Right lobe of liver (tissue), 6 donors: ENCODE measurements at regions not wholly inside any gene's neighbourhood (a gene's known extent, or its start where the extent isn't known, plus 50 kb on each side); places are given as distances from the start of the nearest gene placed in this dataset.

Source experiments
- ATAC-seq, 4 donors: fragments of 200-7000 bp; cut with Tn5 transposase; one replicate each; pipeline ENCODE4 v1.9.1; 2020; ENCODE audit warnings: mild to moderate bottlenecking in 4 of 4, moderate library complexity in 4 of 4
- DNase-seq, 3 donors: peaks; one replicate each; pipeline ENCODE4 v3.0.0-alpha.2; 2020
- H3K27ac ChIP-seq, 3 donors: fragments of 200-600 bp; one replicate each; pipeline ENCODE4 v1.8.0; 2022
- H3K27me3 ChIP-seq, 2 donors: fragments of 200-600 bp; one replicate each; pipeline ENCODE4 v1.8.0; 2022
- H3K36me3 ChIP-seq, 4 donors: fragments of 200-600 bp; sonication (generic) in 1 of 4; one replicate each; pipeline versions ENCODE4 v1.5.1 to v1.8.0; 2017 to 2022; ENCODE audit warnings: control low read depth in 1 of 4
- H3K4me1 ChIP-seq, 4 donors: fragments of 200-600 bp; sonication (generic) in 1 of 4; one replicate each; pipeline versions ENCODE4 v1.5.1 to v1.8.0; 2017 to 2022; ENCODE audit warnings: control low read depth in 1 of 4
- H3K4me3 ChIP-seq, 3 donors: fragments of 200-600 bp; one replicate each; pipeline ENCODE4 v1.8.0; 2022
- H3K9me3 ChIP-seq, 4 donors: fragments of 200-600 bp; sonication (generic) in 1 of 4; one replicate each; pipeline versions ENCODE4 v1.5.1 to v1.8.0; 2017 to 2022; ENCODE audit warnings: control low read depth in 1 of 4
- CTCF ChIP-seq, 4 donors: fragments of 200-600 bp in 3 of 4; fragments of 450-650 bp in 1 of 4; IDR thresholded peaks; one replicate each; pipeline versions ENCODE4 v1.5.1 to v1.8.0; 2016 to 2022; ENCODE audit warnings: antibody characterized with exemption in 4 of 4, mild to moderate bottlenecking in 2 of 4
- POLR2A ChIP-seq: fragments of 450-650 bp; IDR thresholded peaks from one replicate; pipeline ENCODE4 v1.6.1; 2017; ENCODE audit warnings: antibody characterized with exemption, mild to moderate bottlenecking
- WGBS: methylation state at CpG from one replicate; pipeline ENCODE4 v1.1.6; 2018; ENCODE audit warnings: low coverage, low lambda C conversion rate; ENCODE audit not compliant: insufficient coverage; ENCODE audit errors: missing lambda C conversion rate; 5-methylcytosine and 5-hydroxymethylcytosine counted together
- intact Hi-C, 2 donors: fragments of 100-400 bp; cut with DNase I; formaldehyde crosslinking; loops; one replicate each; pipeline versions ENCODE4 v1.11.2 to v1.14.1; 2022
- donor health status: DM: no; HTN: yes; CAD: no.
- donor health status: DM: no; HTN: no; CAD: no.
- donor health status: DM: no; HTN: no; CAD: no.
- donor health status: DM: no; HTN: yes; CAD: no.
- donor health status: DM: no; HTN: yes; CAD: no.

DNA sequence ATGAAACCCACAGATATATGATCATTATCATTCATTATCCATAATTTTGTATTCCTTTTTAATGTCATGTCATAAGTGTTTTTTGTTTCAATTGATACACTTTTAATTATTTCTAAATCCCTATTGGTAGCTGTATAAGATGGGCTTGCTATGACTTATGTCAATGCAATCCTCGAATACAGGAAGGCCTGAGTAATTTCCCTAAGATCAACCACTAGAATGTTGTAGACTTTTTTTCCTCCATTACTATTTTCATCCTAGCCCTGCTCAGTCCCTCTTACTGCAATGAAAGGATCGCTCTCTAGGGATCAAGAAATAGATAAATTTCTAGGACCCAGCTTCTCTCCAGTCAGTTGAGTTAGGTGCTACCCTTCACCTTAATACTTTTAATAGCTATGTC, 186.3 kb downstream of the KCNE4 start:
- Histone ChIP-seq H3K9me3 (no peaks in the 10 kb centered on the region), H3K27me3 (no peaks in the 10 kb centered on the region), H3K4me3 (no peak overlapping the region), H3K27ac (no peak overlapping the region), H3K4me1 (no peaks in the 10 kb centered on the region), H3K36me3 (no peaks in the 10 kb centered on the region)
- ATAC-seq (no peak), DNase-seq (no peak)
- 39% methylated on average over 2 of the region's 2 CpGs for WGBS
- intact Hi-C loops: no loop called here
- TF ChIP-seq CTCF (IDR thresholded peaks at IDR 0.05) (no peak), POLR2A (no peak)

DNA sequence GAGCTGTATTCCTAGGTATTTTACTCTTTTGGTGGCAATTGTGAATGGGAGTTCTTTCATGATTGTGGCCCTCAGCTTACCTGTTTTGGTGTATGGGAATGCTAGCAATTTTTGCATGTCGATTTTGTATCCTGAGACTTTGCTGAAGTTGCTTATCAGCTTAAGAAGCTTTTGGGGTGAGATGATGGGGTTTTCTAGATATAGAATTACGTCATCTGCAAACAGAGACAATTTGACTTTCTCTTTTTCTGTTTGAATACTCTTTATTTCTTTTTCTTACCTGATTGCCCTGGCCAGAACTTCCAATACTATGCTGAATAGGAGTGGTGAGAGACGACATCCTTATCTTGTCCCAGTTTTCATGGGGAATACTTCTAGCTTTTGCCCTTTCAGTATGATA, 191.2 kb downstream of the KCNE4 start:
- Histone ChIP-seq H3K4me3 (no peak overlapping the region), H3K4me1 (no peaks in the 10 kb centered on the region), H3K27me3 (no peaks in the 10 kb centered on the region), H3K9me3 (no peaks in the 10 kb centered on the region), H3K36me3 (no peaks in the 10 kb centered on the region), H3K27ac (no peak overlapping the region)
- WGBS: 46% methylated on average over 3 of the region's 3 CpGs
- TF ChIP-seq POLR2A: no peak
- no peak for TF ChIP-seq CTCF (IDR thresholded peaks at IDR 0.05)
- intact Hi-C loops: no loop called here
- DNase-seq (no peak), ATAC-seq (no peak)

DNA sequence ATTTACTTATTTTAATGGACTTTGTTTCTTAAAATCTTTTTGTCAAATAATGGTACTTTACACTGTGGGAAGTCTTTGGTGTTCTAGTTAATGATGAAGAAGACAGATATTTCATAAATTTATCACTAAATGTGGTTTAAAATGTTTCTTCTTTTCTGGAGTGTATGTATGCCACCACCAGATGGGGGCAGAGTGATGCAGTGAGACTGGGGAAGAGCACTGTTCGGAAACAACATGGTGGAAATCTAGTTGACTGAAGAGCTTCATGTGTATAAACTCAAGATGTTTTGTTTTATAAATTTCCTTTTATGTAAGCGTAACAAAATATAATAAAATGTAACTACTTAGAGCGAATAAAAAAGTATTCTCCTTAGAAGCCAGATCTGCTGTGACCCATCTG, 195.1 kb downstream of the KCNE4 start:
- H3K9me3 ChIP-seq: no peaks in the 10 kb centered on the region
- H3K27ac ChIP-seq: no peak overlapping the region
- no peaks in the 10 kb centered on the region for H3K36me3 ChIP-seq
- TF ChIP-seq CTCF (IDR thresholded peaks at IDR 0.05) (peak in 1 of 4 donors; percentile 12), POLR2A (no peak)
- no peaks in the 10 kb centered on the region for H3K4me1 ChIP-seq
- WGBS: 79% methylated on average over 3 of the region's 3 CpGs
- no peaks in the 10 kb centered on the region for H3K27me3 ChIP-seq
- intact Hi-C loops: no loop called here
- no peak overlapping the region for H3K4me3 ChIP-seq
- no peak for ATAC-seq
- no peak for DNase-seq

- no peaks in the 10 kb centered on the region for H3K36me3 ChIP-seq
- 67% methylated on average over 10 of the region's 10 CpGs for WGBS
- H3K4me3 ChIP-seq: no peak overlapping the region
- no peaks in the 10 kb centered on the region for H3K27me3 ChIP-seq
- no peak for TF ChIP-seq POLR2A
- no peak for TF ChIP-seq CTCF (IDR thresholded peaks at IDR 0.05)
- H3K27ac ChIP-seq: no peak overlapping the region
- intact Hi-C loops: no loop called here
- ATAC-seq: no peak
- no peaks in the 10 kb centered on the region for H3K4me1 ChIP-seq
- no peak for DNase-seq
- no peaks in the 10 kb centered on the region for H3K9me3 ChIP-seq
Observed at GRCh38 chr2:223251656-223252229, 199.8 kb downstream of the KCNE4 start.

- TF ChIP-seq CTCF (IDR thresholded peaks at IDR 0.05) (no peak), POLR2A (no peak)
- H3K27me3 ChIP-seq: no peaks in the 10 kb centered on the region
- no peak overlapping the region for H3K4me3 ChIP-seq
- ATAC-seq (no peak), DNase-seq (no peak)
- no peaks in the 10 kb centered on the region for H3K9me3 ChIP-seq
- intact Hi-C loops: no loop called here
- H3K4me1 ChIP-seq: no peaks in the 10 kb centered on the region
- H3K36me3 ChIP-seq: no peaks in the 10 kb centered on the region
- H3K27ac ChIP-seq: no peak overlapping the region
- 19% methylated on average over 2 of the region's 2 CpGs for WGBS
Observed at GRCh38 chr2:223260681-223261080, 208.7 kb downstream of the KCNE4 start.
